T-helper 2 cell treated with Interferon-gamma antibody and Interleukin-4, amounts not matched to agents 5 μg/mL and 100 μg/mL, for 36 hours (primary cell): ENCODE measurements at regions not wholly inside any gene's neighbourhood (a gene's known extent, or its start where the extent isn't known, plus 50 kb on each side); places are given as distances from the start of the nearest gene placed in this dataset.
A peak's percentile ranks its signal among the peaks of the same experiment; 100 is the strongest.

Source experiments
- DNase-seq: peaks from one replicate; pipeline ENCODE4 v3.0.0; 2021; ENCODE audit warnings: low spot score
- H3K27ac Mint-ChIP-seq: one replicate; pipeline ENCODE4 v1.8.0; 2021; ENCODE audit warnings: mild to moderate bottlenecking, mixed read lengths
- H3K27me3 Mint-ChIP-seq: one replicate; pipeline ENCODE4 v1.8.0; 2021; ENCODE audit warnings: low read depth, mixed read lengths
- H3K36me3 Mint-ChIP-seq: one replicate; pipeline ENCODE4 v1.8.0; 2021; ENCODE audit warnings: low read depth, mixed read lengths
- H3K4me1 Mint-ChIP-seq: one replicate; pipeline ENCODE4 v1.8.0; 2021; ENCODE audit warnings: low read depth, mixed read lengths
- H3K4me3 Mint-ChIP-seq: one replicate; pipeline ENCODE4 v1.8.0; 2022; ENCODE audit warnings: mild to moderate bottlenecking, moderate library complexity, mixed read lengths
- H3K9me3 Mint-ChIP-seq: one replicate; pipeline ENCODE4 v1.8.0; 2021; ENCODE audit warnings: mixed read lengths

- Mint-ChIP-seq H3K4me3 (no peak overlapping the region), H3K9me3 (no peaks in the 10 kb centered on the region), H3K27ac (no peak overlapping the region), H3K36me3 (no peaks in the 10 kb centered on the region), H3K4me1 (peaks cover 8% of the 10 kb centered on the region), H3K27me3 (peaks cover 42% of the 10 kb centered on the region)
- DNase-seq = no peak
Observed at GRCh38 chr11:45343444-45343843, 57.3 kb upstream of the SYT13 start.

DNA sequence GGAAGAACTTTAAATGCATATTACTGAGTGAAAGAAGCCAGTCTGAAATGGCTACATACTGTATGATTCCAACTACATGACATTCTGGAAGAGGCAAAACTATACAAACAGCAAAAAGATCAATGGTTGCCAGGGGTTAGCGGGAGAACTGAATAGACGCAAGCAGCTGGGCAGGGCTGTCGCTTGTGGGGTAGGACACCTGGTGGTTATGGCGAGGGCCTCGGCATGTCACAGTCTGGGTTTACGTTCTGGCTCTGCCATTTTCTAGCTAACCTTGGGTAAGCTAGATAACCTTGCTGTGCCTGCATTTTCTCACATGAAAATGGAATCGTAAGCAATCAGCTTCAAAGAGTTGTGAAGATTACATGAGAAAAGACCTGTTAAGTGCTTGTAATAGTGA, 55.2 kb upstream of the SYT13 start:
- Mint-ChIP-seq H3K4me3 (no peak overlapping the region), H3K36me3 (no peaks in the 10 kb centered on the region), H3K27me3 (peaks cover 32% of the 10 kb centered on the region), H3K4me1 (peaks cover 8% of the 10 kb centered on the region), H3K9me3 (no peaks in the 10 kb centered on the region), H3K27ac (no peak overlapping the region)
- DNase-seq = no peak

- DNase-seq = peak; percentile 89
- H3K36me3 Mint-ChIP-seq = no peaks in the 10 kb centered on the region
- peaks cover 8% of the 10 kb centered on the region for H3K4me1 Mint-ChIP-seq
- no peak overlapping the region for H3K27ac Mint-ChIP-seq
- H3K4me3 Mint-ChIP-seq = peak overlapping the region; percentile 56
- peaks cover 25% of the 10 kb centered on the region for H3K27me3 Mint-ChIP-seq
- H3K9me3 Mint-ChIP-seq = no peaks in the 10 kb centered on the region
Observed at GRCh38 chr11:45339729-45340519, 53.8 kb upstream of the SYT13 start.

- H3K27me3 Mint-ChIP-seq = peaks cover 10% of the 10 kb centered on the region
- H3K4me3 Mint-ChIP-seq = no peak overlapping the region
- DNase-seq = no peak
- no peaks in the 10 kb centered on the region for H3K36me3 Mint-ChIP-seq
- H3K4me1 Mint-ChIP-seq = peaks cover 8% of the 10 kb centered on the region
- H3K9me3 Mint-ChIP-seq = no peaks in the 10 kb centered on the region
- no peak overlapping the region for H3K27ac Mint-ChIP-seq
Observed at GRCh38 chr11:45337583-45338360, 51.6 kb upstream of the SYT13 start.

DNA sequence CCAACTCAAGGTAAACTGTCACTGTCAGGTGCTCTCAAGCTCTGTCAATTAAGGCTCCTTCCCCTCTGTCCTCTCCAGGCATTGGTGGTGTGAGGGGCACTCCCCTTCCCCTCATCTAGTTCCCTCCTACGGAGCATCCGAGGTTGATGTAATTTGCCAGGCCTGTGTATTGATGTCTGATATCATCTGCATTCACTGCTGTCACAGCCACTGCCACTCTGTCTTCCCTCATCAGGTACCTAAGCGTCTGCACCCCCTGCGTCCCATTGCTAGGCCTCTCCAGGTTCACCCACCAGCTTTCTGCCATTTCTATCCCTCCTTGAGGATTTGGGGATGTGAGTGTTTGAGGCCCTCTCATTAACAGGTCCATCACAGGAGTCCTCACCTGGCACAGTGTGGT, 50.0 kb upstream of the SYT13 start:
- Mint-ChIP-seq H3K9me3 (no peaks in the 10 kb centered on the region), H3K36me3 (no peaks in the 10 kb centered on the region), H3K27me3 (peaks cover 9% of the 10 kb centered on the region), H3K4me1 (peaks cover 8% of the 10 kb centered on the region), H3K27ac (no peak overlapping the region), H3K4me3 (no peak overlapping the region)
- DNase-seq = no peak
